ENCODE measurements at regions not wholly inside any gene's neighbourhood (a gene's known extent, or its start where the extent isn't known, plus 50 kb on each side); places are given as distances from the start of the nearest gene placed in this dataset.

DNA sequence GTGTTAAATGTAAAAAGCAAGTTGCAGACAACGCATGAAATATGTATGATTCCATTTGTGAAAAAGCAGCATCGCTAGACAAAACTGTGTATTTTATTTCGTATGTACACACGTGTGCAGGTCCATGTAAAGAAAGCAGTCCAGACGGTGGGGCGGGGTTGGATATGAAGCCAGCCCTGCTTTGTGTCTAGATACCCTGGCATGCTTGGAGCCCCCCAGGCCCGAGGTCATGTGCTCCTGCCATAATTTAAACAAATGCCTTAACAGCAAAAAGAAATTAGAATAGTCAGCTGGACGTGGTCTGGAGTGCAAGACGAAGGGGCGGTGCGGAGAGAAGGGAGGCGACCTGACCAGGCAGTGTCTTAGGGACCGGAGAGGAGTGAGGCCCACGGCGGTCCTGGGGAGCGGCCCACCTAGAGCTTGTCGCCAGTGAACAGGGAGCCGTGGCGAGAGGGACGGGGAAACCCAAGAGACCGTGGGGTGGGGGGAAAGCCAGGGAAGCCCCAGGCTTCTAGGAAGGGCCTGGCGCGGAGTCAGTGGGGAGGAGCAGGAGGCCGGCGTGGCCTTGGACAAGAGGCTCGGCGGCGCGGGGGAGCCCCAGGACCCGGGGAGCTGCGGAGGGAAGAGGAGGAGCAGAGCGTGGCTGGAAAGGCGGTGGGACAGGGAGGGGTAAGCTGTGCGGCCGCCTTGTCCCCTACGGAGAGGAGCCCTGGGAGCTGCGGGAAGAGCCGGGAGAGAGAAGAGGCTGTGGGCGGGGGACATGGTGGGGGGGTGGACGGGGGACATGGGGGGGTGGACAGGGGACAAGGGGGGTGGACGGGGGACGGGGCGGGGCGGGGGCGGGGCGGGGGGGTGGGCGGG is 118.5 kb upstream of the C14orf180 start:
- TF ChIP-seq, protein P1, sequence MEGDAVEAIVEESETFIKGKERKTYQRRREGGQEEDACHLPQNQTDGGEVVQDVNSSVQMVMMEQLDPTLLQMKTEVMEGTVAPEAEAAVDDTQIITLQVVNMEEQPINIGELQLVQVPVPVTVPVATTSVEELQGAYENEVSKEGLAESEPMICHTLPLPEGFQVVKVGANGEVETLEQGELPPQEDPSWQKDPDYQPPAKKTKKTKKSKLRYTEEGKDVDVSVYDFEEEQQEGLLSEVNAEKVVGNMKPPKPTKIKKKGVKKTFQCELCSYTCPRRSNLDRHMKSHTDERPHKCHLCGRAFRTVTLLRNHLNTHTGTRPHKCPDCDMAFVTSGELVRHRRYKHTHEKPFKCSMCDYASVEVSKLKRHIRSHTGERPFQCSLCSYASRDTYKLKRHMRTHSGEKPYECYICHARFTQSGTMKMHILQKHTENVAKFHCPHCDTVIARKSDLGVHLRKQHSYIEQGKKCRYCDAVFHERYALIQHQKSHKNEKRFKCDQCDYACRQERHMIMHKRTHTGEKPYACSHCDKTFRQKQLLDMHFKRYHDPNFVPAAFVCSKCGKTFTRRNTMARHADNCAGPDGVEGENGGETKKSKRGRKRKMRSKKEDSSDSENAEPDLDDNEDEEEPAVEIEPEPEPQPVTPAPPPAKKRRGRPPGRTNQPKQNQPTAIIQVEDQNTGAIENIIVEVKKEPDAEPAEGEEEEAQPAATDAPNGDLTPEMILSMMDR (conservative IDR thresholded peaks at IDR 0.05; ENCODE audit: low read depth in 2 of 2), result no peak
- TF ChIP-seq POLR2AphosphoS5 (IDR thresholded peaks at IDR 0.05; ENCODE audit: low read depth) (no peak), CREB1 (CRISPR knock-in tag; IDR thresholded peaks at IDR 0.05; ENCODE audit: low read depth) (no peak), EZH2phosphoT487 (IDR thresholded peaks at IDR 0.05; ENCODE audit: unreplicated experiment) (no peak), EZH2 (IDR thresholded peaks at IDR 0.05; ENCODE audit: low read depth, unreplicated experiment) (no peak), JUNB (IDR thresholded peaks at IDR 0.05; ENCODE audit: unreplicated experiment) (no peak), STAT1 (IDR thresholded peaks at IDR 0.05; ENCODE audit: unreplicated experiment) (no peak), ZNF114 (CRISPR knock-in tag; IDR thresholded peaks at IDR 0.05) (no peak)
- TF ChIP-seq, protein P2, sequence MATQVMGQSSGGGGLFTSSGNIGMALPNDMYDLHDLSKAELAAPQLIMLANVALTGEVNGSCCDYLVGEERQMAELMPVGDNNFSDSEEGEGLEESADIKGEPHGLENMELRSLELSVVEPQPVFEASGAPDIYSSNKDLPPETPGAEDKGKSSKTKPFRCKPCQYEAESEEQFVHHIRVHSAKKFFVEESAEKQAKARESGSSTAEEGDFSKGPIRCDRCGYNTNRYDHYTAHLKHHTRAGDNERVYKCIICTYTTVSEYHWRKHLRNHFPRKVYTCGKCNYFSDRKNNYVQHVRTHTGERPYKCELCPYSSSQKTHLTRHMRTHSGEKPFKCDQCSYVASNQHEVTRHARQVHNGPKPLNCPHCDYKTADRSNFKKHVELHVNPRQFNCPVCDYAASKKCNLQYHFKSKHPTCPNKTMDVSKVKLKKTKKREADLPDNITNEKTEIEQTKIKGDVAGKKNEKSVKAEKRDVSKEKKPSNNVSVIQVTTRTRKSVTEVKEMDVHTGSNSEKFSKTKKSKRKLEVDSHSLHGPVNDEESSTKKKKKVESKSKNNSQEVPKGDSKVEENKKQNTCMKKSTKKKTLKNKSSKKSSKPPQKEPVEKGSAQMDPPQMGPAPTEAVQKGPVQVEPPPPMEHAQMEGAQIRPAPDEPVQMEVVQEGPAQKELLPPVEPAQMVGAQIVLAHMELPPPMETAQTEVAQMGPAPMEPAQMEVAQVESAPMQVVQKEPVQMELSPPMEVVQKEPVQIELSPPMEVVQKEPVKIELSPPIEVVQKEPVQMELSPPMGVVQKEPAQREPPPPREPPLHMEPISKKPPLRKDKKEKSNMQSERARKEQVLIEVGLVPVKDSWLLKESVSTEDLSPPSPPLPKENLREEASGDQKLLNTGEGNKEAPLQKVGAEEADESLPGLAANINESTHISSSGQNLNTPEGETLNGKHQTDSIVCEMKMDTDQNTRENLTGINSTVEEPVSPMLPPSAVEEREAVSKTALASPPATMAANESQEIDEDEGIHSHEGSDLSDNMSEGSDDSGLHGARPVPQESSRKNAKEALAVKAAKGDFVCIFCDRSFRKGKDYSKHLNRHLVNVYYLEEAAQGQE (IDR thresholded peaks at IDR 0.05; ENCODE audit: unreplicated experiment), result no peak
- TF ChIP-seq, protein P3, sequence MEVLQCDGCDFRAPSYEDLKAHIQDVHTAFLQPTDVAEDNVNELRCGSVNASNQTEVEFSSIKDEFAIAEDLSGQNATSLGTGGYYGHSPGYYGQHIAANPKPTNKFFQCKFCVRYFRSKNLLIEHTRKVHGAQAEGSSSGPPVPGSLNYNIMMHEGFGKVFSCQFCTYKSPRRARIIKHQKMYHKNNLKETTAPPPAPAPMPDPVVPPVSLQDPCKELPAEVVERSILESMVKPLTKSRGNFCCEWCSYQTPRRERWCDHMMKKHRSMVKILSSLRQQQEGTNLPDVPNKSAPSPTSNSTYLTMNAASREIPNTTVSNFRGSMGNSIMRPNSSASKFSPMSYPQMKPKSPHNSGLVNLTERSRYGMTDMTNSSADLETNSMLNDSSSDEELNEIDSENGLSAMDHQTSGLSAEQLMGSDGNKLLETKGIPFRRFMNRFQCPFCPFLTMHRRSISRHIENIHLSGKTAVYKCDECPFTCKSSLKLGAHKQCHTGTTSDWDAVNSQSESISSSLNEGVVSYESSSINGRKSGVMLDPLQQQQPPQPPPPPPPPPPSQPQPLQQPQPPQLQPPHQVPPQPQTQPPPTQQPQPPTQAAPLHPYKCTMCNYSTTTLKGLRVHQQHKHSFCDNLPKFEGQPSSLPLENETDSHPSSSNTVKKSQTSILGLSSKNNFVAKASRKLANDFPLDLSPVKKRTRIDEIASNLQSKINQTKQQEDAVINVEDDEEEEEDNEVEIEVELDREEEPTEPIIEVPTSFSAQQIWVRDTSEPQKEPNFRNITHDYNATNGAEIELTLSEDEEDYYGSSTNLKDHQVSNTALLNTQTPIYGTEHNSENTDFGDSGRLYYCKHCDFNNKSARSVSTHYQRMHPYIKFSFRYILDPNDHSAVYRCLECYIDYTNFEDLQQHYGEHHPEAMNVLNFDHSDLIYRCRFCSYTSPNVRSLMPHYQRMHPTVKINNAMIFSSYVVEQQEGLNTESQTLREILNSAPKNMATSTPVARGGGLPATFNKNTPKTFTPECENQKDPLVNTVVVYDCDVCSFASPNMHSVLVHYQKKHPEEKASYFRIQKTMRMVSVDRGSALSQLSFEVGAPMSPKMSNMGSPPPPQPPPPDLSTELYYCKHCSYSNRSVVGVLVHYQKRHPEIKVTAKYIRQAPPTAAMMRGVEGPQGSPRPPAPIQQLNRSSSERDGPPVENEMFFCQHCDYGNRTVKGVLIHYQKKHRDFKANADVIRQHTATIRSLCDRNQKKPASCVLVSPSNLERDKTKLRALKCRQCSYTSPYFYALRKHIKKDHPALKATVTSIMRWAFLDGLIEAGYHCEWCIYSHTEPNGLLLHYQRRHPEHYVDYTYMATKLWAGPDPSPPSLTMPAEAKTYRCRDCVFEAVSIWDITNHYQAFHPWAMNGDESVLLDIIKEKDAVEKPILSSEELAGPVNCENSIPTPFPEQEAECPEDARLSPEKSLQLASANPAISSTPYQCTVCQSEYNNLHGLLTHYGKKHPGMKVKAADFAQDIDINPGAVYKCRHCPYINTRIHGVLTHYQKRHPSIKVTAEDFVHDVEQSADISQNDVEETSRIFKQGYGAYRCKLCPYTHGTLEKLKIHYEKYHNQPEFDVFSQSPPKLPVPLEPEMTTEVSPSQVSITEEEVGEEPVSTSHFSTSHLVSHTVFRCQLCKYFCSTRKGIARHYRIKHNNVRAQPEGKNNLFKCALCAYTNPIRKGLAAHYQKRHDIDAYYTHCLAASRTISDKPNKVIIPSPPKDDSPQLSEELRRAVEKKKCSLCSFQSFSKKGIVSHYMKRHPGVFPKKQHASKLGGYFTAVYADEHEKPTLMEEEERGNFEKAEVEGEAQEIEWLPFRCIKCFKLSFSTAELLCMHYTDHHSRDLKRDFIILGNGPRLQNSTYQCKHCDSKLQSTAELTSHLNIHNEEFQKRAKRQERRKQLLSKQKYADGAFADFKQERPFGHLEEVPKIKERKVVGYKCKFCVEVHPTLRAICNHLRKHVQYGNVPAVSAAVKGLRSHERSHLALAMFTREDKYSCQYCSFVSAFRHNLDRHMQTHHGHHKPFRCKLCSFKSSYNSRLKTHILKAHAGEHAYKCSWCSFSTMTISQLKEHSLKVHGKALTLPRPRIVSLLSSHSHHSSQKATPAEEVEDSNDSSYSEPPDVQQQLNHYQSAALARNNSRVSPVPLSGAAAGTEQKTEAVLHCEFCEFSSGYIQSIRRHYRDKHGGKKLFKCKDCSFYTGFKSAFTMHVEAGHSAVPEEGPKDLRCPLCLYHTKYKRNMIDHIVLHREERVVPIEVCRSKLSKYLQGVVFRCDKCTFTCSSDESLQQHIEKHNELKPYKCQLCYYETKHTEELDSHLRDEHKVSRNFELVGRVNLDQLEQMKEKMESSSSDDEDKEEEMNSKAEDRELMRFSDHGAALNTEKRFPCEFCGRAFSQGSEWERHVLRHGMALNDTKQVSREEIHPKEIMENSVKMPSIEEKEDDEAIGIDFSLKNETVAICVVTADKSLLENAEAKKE (CRISPR knock-in tag; IDR thresholded peaks at IDR 0.05), result no peak
- TF ChIP-seq, protein P4, sequence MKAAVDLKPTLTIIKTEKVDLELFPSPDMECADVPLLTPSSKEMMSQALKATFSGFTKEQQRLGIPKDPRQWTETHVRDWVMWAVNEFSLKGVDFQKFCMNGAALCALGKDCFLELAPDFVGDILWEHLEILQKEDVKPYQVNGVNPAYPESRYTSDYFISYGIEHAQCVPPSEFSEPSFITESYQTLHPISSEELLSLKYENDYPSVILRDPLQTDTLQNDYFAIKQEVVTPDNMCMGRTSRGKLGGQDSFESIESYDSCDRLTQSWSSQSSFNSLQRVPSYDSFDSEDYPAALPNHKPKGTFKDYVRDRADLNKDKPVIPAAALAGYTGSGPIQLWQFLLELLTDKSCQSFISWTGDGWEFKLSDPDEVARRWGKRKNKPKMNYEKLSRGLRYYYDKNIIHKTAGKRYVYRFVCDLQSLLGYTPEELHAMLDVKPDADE (IDR thresholded peaks at IDR 0.05), result no peak

Measured in GM23338 (cell line).